HepG2 (cell line): ENCODE measurements at regions not wholly inside any gene's neighbourhood (a gene's known extent, or its start where the extent isn't known, plus 50 kb on each side); places are given as distances from the start of the nearest gene placed in this dataset.

Source experiments
- ATAC-seq: fragments of 200-7000 bp; cut with Tn5 transposase; 3 replicates; pipeline ENCODE4 v1.9.1; 2020; ENCODE audit warnings: mild to moderate bottlenecking, moderate library complexity
- BruUV-seq: library from RNA; stranded (reverse); fragments of 400-500 nt; replicated peaks from 2 replicates; lab custom pipeline; 2021; lab: Mats Ljungman, UMichigan
- CTCF ChIA-PET: fragments of 300-600 bp; formaldehyde crosslinking; extraction: SDS; loops from one replicate; lab custom pipeline; 2021; ENCODE audit warnings: low total read pairs, inconsistent platforms, low intra/inter-chr PET ratio; lab: Yijun Ruan, JAX
- POLR2A ChIA-PET: fragments of 350-600 bp; sonication (Branson Sonifier 250); formaldehyde crosslinking; loops from one replicate; lab custom pipeline; 2020; ENCODE audit warnings: antibody characterized with exemption, inconsistent platforms; lab: Yijun Ruan, JAX
- DNase-seq: peaks from one replicate; pipeline ENCODE4 v3.0.0-alpha.2; 2015; ENCODE audit warnings: low spot score
- FAIRE-seq: peaks from 3 replicates; lab custom pipeline; 2011; peaks lifted over from hg19 to GRCh38; lab: Jason Lieb, UNC
- H2AFZ ChIP-seq: one replicate; pipeline ENCODE4 v1.6.1; 2011; ENCODE audit warnings: low read length, inconsistent platforms
- H3K27ac ChIP-seq: fragments of 300-600 bp; 3 replicates; pipeline ENCODE4 v1.8.0; 2011; ENCODE audit warnings: mixed run types, mild to moderate bottlenecking, mixed read lengths, low read length, inconsistent platforms; ENCODE audit not compliant: insufficient read depth; ENCODE audit errors: extremely low read length
- H3K27me3 ChIP-seq, 2 experiments: fragments of 200-600 bp in 1 of 2; 2 replicates in 1 of 2; 3 replicates in 1 of 2; pipeline versions ENCODE4 v1.6.0 to v1.8.0; 2011; ENCODE audit warnings: low read length in 2 of 2, mild to moderate bottlenecking in 2 of 2, moderate library complexity in 2 of 2, inconsistent platforms in 1 of 2; ENCODE audit not compliant: insufficient read depth in 2 of 2, control insufficient read depth in 1 of 2
- H3K36me3 ChIP-seq, 2 experiments: fragments of 200-600 bp in 1 of 2; replicated peaks in 1 of 2; 2 replicates in 1 of 2; 3 replicates in 1 of 2; pipeline versions ENCODE4 v1.5.1 to v1.8.0; 2011; ENCODE audit warnings: low read length in 2 of 2, inconsistent platforms in 1 of 2; ENCODE audit not compliant: insufficient read depth in 2 of 2, control insufficient read depth in 1 of 2
- H3K4me1 ChIP-seq: 2 replicates; pipeline ENCODE4 v1.5.1; 2012; ENCODE audit warnings: low read length, inconsistent platforms; ENCODE audit not compliant: insufficient read depth
- H3K4me2 ChIP-seq: 2 replicates; pipeline ENCODE4 v1.6.0; 2011; ENCODE audit warnings: low read depth, low read length, inconsistent platforms
- H3K4me3 ChIP-seq, 3 experiments: fragments of 200-600 bp in 1 of 3; sonication (generic), shearing (Covaris generic) in 1 of 3; replicated peaks in 1 of 3; 2 replicates each; pipeline ENCODE4 v1.5.1; 2011 to 2016; ENCODE audit warnings: low read length in 3 of 3, inconsistent platforms in 2 of 3, low read depth in 2 of 3, mild to moderate bottlenecking in 2 of 3, control low read depth in 1 of 3, mixed read lengths in 1 of 3; ENCODE audit not compliant: insufficient read depth in 1 of 3
- H3K79me2 ChIP-seq: one replicate; pipeline ENCODE4 v1.6.1; 2011; ENCODE audit warnings: low read length, inconsistent platforms; ENCODE audit not compliant: insufficient read depth
- H3K9ac ChIP-seq: 2 replicates; pipeline ENCODE4 v1.6.0; 2011; ENCODE audit warnings: mild to moderate bottlenecking, low read depth, low read length, inconsistent platforms; ENCODE audit not compliant: insufficient read depth
- H3K9me3 ChIP-seq: 2 replicates; pipeline ENCODE4 v1.5.1; 2012; ENCODE audit warnings: mild to moderate bottlenecking, low read length
- H4K20me1 ChIP-seq: 2 replicates; pipeline ENCODE4 v1.6.0; 2011; ENCODE audit warnings: inconsistent platforms, mild to moderate bottlenecking, low read length, moderate library complexity; ENCODE audit not compliant: insufficient read depth
- ATF7 ChIP-seq, 2 experiments: fragments of 450-650 bp in 1 of 2; sonication (generic) in 1 of 2; formaldehyde crosslinking in 1 of 2; IDR thresholded peaks; 2 replicates each; pipeline versions ENCODE4 v1.4.0 to v1.6.1; 2016 to 2020; ENCODE audit warnings: antibody characterized with exemption in 1 of 2, mild to moderate bottlenecking in 1 of 2, missing genetic modification reagents in 1 of 2
- CERS6 ChIP-seq: sonication (generic); formaldehyde crosslinking; IDR thresholded peaks from 2 replicates; pipeline ENCODE4 v1.5.0; 2020; ENCODE audit warnings: missing genetic modification reagents
- DNMT3B ChIP-seq: conservative IDR thresholded peaks from 2 replicates; pipeline ENCODE4 v1.6.1; 2016; ENCODE audit warnings: missing biosample characterization, control low read depth
- DR1 ChIP-seq: sonication (generic); formaldehyde crosslinking; IDR thresholded peaks from 2 replicates; pipeline ENCODE4 v1.8.0; 2021; ENCODE audit warnings: mild to moderate bottlenecking, missing genetic modification reagents, inconsistent platforms
- DRAP1 ChIP-seq: IDR thresholded peaks from 2 replicates; pipeline ENCODE4 v1.6.1; 2016; ENCODE audit warnings: missing genetic modification reagents, missing compliant biosample characterization
- E2F1 ChIP-seq: sonication (generic); formaldehyde crosslinking; IDR thresholded peaks from 2 replicates; pipeline ENCODE4 v1.5.0; 2020; ENCODE audit warnings: missing genetic modification reagents
- JUN ChIP-seq: sonication (generic); formaldehyde crosslinking; IDR thresholded peaks from 2 replicates; pipeline ENCODE4 v1.4.0; 2020; ENCODE audit warnings: mild to moderate bottlenecking, missing genetic modification reagents
- KLF12 ChIP-seq: sonication (generic); formaldehyde crosslinking; IDR thresholded peaks from 2 replicates; pipeline ENCODE4 v1.4.0; 2020; ENCODE audit warnings: missing genetic modification reagents, borderline replicate concordance
- MLX ChIP-seq: IDR thresholded peaks from 2 replicates; pipeline ENCODE4 v1.6.1; 2016
- PHF8 ChIP-seq: sonication (generic); formaldehyde crosslinking; IDR thresholded peaks from 2 replicates; pipeline ENCODE4 v1.5.0; 2020; ENCODE audit warnings: missing genetic modification reagents
- SALL2 ChIP-seq: sonication (generic); formaldehyde crosslinking; IDR thresholded peaks from 2 replicates; pipeline ENCODE4 v1.8.1; 2023; ENCODE audit warnings: mild to moderate bottlenecking, missing genetic modification reagents, inconsistent platforms
- SP140L ChIP-seq: sonication (generic); formaldehyde crosslinking; IDR thresholded peaks from 2 replicates; pipeline ENCODE4 v1.4.0; 2020; ENCODE audit warnings: missing genetic modification reagents, borderline replicate concordance
- ZFP1 ChIP-seq: IDR thresholded peaks from 2 replicates; pipeline ENCODE4 v1.6.1; 2016
- ZNF24 ChIP-seq: fragments of 450-650 bp; IDR thresholded peaks from 2 replicates; pipeline ENCODE4 v1.6.1; 2017; ENCODE audit warnings: antibody characterized with exemption, mild to moderate bottlenecking
- ZNF30 ChIP-seq: sonication (generic); formaldehyde crosslinking; IDR thresholded peaks from 2 replicates; pipeline ENCODE4 v1.5.0; 2020; ENCODE audit warnings: mild to moderate bottlenecking, missing genetic modification reagents
- ZNF451 ChIP-seq: sonication (generic); formaldehyde crosslinking; IDR thresholded peaks from 2 replicates; pipeline ENCODE4 v1.5.0; 2020; ENCODE audit warnings: mild to moderate bottlenecking, missing genetic modification reagents
- ZNF501 ChIP-seq: sonication (generic); formaldehyde crosslinking; IDR thresholded peaks from 2 replicates; pipeline ENCODE4 v1.5.1; 2020; ENCODE audit warnings: mild to moderate bottlenecking, moderate library complexity, missing genetic modification reagents
- ZNF780A ChIP-seq: sonication (generic); formaldehyde crosslinking; IDR thresholded peaks from 2 replicates; pipeline ENCODE4 v1.8.0; 2022; ENCODE audit warnings: mild to moderate bottlenecking, missing genetic modification reagents, moderate library complexity
- ZSCAN29 ChIP-seq: sonication (generic); formaldehyde crosslinking; conservative IDR thresholded peaks from 2 replicates; pipeline ENCODE4 v1.4.0; 2020; ENCODE audit warnings: mild to moderate bottlenecking, missing genetic modification reagents
- WGBS: methylation state at CpG from one replicate; pipeline ENCODE4 v1.1.6; 2017; ENCODE audit warnings: low lambda C conversion rate; 5-methylcytosine and 5-hydroxymethylcytosine counted together
- in situ Hi-C: cut with HindIII; loops from 2 replicates; pipeline ENCODE4 v1.10.0; 2017; ENCODE audit warnings: low pct_unique_long_range_greater_than_20kb; ENCODE audit not compliant: extremely low pct_ligation_motif_present
- intact Hi-C: fragments of 100-400 bp; cut with micrococcal nuclease; formaldehyde crosslinking; loops from one replicate; pipeline ENCODE4 v1.10.0; 2022; ENCODE audit not compliant: unreplicated experiment

GRCh38 chr18:10318691-10318970 lies 135.8 kb upstream of the APCDD1 start:
- ATAC-seq (no peak), FAIRE-seq (no peak), DNase-seq (no peak)
- no TSS peak for BruUV-seq
- ChIA-PET POLR2A (no interaction called here), CTCF (no interaction called here)
- Histone ChIP-seq H3K36me3 (no peaks in the 10 kb centered on the region), H2AFZ (no peak overlapping the region), H3K4me1 (peaks cover 6% of the 10 kb centered on the region; the same call in 1 of the 2 replicates), H3K4me3 (no peak overlapping the region), H3K79me2 (no peaks in the 10 kb centered on the region), H3K4me2 (no peak overlapping the region), H3K9ac (no peak overlapping the region), H4K20me1 (no peaks in the 10 kb centered on the region), H3K27ac (no peak overlapping the region), H3K9me3 (no peaks in the 10 kb centered on the region), H3K27me3 (no peaks in the 10 kb centered on the region)
- TF ChIP-seq JUN (CRISPR knock-in tag), result no peak
- TF ChIP-seq MLX, result no peak
- no peak for TF ChIP-seq DRAP1 (CRISPR knock-in tag)
- no peak for TF ChIP-seq E2F1
- no peak for TF ChIP-seq ATF7 (IDR thresholded peaks at IDR 0.05)
- no peak for TF ChIP-seq ATF7 (CRISPR knock-in tag; IDR thresholded peaks at IDR 0.05)
- no peak for TF ChIP-seq ZFP1 (CRISPR knock-in tag)
- TF ChIP-seq CERS6, result no peak
- no peak for TF ChIP-seq ZNF24
- no peak for TF ChIP-seq ZSCAN29 (CRISPR knock-in tag)
- no peak for TF ChIP-seq SALL2 (CRISPR knock-in tag)
- TF ChIP-seq ZNF501 (CRISPR knock-in tag), result no peak
- TF ChIP-seq ZNF30 (CRISPR knock-in tag), result no peak
- TF ChIP-seq PHF8 (CRISPR knock-in tag), result no peak
- TF ChIP-seq SP140L (CRISPR knock-in tag), result no peak
- no peak for TF ChIP-seq ZNF780A (CRISPR knock-in tag)
- no peak for TF ChIP-seq KLF12 (CRISPR knock-in tag)
- no peak for TF ChIP-seq DR1 (CRISPR knock-in tag)
- no peak for TF ChIP-seq ZNF451
- TF ChIP-seq DNMT3B (CRISPR knock-in tag), result no peak
- WGBS, result 11% methylated on average over 3 of the region's 3 CpGs
- intact Hi-C loops, result no loop called here
- in situ Hi-C loops, result no loop called here
